ENCODE measurements at regions not wholly inside any gene's neighbourhood (a gene's known extent, or its start where the extent isn't known, plus 50 kb on each side); places are given as distances from the start of the nearest gene placed in this dataset.
"Not testable (repeated sequence)": the region's sequence is repeated elsewhere in the genome, so short reads cannot be mapped to it uniquely, and the experiment has no call there.

DNA sequence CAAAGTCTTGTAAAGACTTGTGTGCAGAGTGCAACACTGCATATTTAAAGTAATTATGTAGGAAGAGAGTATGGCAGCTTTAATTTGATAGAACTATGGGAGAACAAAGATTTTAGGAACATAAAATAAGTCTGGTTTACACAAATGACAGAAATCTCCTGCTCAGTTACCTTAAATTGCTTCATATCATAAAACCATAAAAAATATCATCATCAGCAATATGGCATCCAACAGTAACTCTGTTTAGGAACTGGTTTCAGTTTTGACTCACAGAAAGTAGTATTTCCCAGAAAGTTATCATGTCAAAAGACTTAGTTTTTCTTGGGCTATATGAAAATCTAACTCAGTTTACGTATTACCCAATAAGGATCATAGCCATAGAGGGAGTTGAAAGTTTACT, 292.1 kb upstream of the PMFBP1 start:
- no peak for ATAC-seq (ENCODE audit: low read depth)
- Mint-ChIP-seq H3K4me3 (no peak overlapping the region), H3K36me3 (peaks cover 9% of the 10 kb centered on the region), H3K9me3 (peaks cover 2% of the 10 kb centered on the region), H3K27ac (no peak overlapping the region), H3K4me1 (peaks cover 11% of the 10 kb centered on the region), H3K27me3 (no peaks in the 10 kb centered on the region)
- DNase-seq (ENCODE audit: low spot score in 2 of 2): no peak

DNA sequence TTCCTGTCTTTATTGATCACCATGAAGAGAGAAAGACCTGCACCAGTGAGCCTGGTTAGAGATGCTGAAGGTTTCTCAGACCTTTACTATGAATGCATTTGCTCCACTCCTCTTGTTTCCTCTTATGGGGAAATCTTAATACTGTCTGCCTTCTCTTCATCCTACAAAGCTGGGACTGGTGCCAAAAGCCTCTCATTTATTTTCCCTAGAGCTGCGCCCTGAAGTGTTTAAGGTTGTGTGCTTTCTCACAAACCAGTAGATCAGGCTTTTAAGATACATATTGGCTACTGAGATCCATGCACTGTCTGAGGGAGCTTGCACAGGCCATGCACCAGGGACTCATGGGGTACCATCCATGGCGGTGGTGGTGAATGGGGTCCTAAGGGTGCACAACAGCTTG, 286.1 kb upstream of the PMFBP1 start:
- H3K9me3 Mint-ChIP-seq: peaks cover 12% of the 10 kb centered on the region
- H3K4me3 Mint-ChIP-seq: no peak overlapping the region
- H3K36me3 Mint-ChIP-seq: peaks cover 17% of the 10 kb centered on the region
- H3K27me3 Mint-ChIP-seq: no peaks in the 10 kb centered on the region
- H3K4me1 Mint-ChIP-seq: peaks cover 4% of the 10 kb centered on the region
- DNase-seq (ENCODE audit: low spot score in 2 of 2): no peak
- H3K27ac Mint-ChIP-seq: no peak overlapping the region
- ATAC-seq (ENCODE audit: low read depth): no peak

DNA sequence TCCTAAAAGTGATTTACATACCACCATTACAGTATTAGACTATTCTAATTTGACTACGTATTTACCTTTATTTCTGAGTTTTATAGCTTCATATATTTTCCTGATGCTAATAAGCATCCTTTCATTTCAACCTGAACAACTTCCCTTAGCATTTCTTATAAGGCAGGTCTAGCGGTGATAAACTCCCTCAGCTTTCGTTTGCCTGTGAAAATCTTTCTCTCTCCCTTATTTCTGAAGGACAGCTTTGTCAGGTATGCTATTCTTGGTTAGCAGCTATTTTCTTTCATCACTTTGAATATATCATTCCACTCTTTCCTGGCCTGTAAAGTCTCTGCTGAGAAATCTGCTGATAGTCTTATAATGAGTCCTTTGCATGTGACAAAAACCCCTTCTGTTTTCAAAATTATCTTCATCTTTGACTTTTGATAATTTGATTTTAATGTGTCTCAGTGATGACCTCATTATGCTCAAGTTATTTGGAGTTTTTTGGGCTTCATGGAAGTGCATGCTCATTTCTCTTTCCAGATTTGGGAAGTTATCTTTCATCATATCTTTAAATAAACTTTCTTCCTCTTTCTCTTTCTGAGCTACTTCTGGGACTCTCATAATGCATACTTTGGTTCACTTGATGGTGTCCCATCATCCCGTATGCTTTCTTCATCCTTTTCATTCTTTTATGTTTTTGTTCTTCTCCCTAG, 285.4 kb upstream of the PMFBP1 start:
- Mint-ChIP-seq H3K27ac (no peak overlapping the region), H3K36me3 (peaks cover 14% of the 10 kb centered on the region), H3K4me3 (no peak overlapping the region), H3K27me3 (no peaks in the 10 kb centered on the region), H3K4me1 (no peaks in the 10 kb centered on the region), H3K9me3 (peaks cover 12% of the 10 kb centered on the region)
- ATAC-seq (ENCODE audit: low read depth) (no peak), DNase-seq (ENCODE audit: low spot score in 2 of 2) (no peak)

- DNase-seq (ENCODE audit: low spot score in 2 of 2) (no peak), ATAC-seq (ENCODE audit: low read depth) (no peak)
- Mint-ChIP-seq H3K36me3 (peaks cover 14% of the 10 kb centered on the region), H3K9me3 (peaks cover 14% of the 10 kb centered on the region), H3K4me3 (no peak overlapping the region), H3K4me1 (no peaks in the 10 kb centered on the region), H3K27ac (no peak overlapping the region), H3K27me3 (no peaks in the 10 kb centered on the region)
Observed at GRCh38 chr16:72455743-72456659, 284.0 kb upstream of the PMFBP1 start.

DNA sequence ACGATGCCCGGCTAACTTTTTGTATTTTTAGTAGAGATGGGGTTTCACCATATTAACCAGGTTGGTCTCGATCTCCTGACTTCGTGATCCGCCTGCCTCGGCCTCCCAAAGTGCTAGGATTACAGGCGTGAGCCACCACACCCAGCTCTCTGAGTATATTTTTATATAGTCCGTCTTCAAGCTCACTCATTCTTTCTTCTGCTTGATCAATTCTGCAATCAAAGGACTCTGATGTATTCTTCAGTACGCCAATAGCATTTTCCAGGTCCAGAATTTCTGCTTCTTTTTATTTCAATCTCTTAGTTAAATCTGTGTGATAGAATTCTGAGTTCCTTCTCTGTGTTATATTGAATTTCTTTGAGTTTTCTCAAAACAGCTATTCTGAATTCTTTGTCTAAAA, 281.9 kb upstream of the PMFBP1 start:
- not testable (repeated sequence) for ATAC-seq (ENCODE audit: low read depth); H3K27me3 Mint-ChIP-seq; DNase-seq (ENCODE audit: low spot score in 2 of 2); H3K4me3 Mint-ChIP-seq; H3K27ac Mint-ChIP-seq; H3K4me1 Mint-ChIP-seq
- Mint-ChIP-seq H3K9me3 (peaks cover 14% of the 10 kb centered on the region), H3K36me3 (peaks cover 12% of the 10 kb centered on the region)

- peaks cover 10% of the 10 kb centered on the region for H3K9me3 Mint-ChIP-seq
- H3K4me1 Mint-ChIP-seq: no peaks in the 10 kb centered on the region
- H3K36me3 Mint-ChIP-seq: no peaks in the 10 kb centered on the region
- ATAC-seq (ENCODE audit: low read depth) (no peak), DNase-seq (ENCODE audit: low spot score in 2 of 2) (no peak)
- no peak overlapping the region for H3K27ac Mint-ChIP-seq
- H3K27me3 Mint-ChIP-seq: no peaks in the 10 kb centered on the region
- H3K4me3 Mint-ChIP-seq: no peak overlapping the region
Observed at GRCh38 chr16:72444696-72445095, 272.7 kb upstream of the PMFBP1 start.

DNA sequence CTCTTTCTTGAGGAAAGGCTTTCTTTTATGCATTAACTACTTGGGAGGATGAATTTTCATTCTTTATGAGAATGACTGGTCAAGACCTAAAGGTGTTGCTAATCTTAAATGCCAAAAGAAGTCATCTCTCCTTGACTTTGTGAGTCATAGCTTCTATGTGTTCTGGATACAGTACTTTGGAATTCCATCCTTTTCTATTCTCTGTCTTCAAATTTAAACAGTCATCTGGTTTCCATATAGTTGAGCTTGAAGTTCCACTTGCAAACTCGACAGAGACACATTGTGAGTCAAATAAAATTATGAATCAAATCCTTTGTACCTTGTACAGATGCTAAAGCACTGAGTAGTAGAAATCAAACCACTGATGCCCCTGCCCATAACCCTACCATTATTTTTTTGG, 271.9 kb upstream of the PMFBP1 start:
- H3K9me3 Mint-ChIP-seq: peaks cover 9% of the 10 kb centered on the region
- no peak for DNase-seq (ENCODE audit: low spot score in 2 of 2)
- no peaks in the 10 kb centered on the region for H3K4me1 Mint-ChIP-seq
- no peaks in the 10 kb centered on the region for H3K27me3 Mint-ChIP-seq
- no peak overlapping the region for H3K27ac Mint-ChIP-seq
- no peaks in the 10 kb centered on the region for H3K36me3 Mint-ChIP-seq
- ATAC-seq (ENCODE audit: low read depth): no peak
- H3K4me3 Mint-ChIP-seq: no peak overlapping the region

GRCh38 chr16:72442385-72443158, 270.6 kb upstream of the PMFBP1 start:
- H3K4me3 Mint-ChIP-seq: no peak overlapping the region
- H3K9me3 Mint-ChIP-seq: peaks cover 3% of the 10 kb centered on the region
- DNase-seq (ENCODE audit: low spot score in 2 of 2): no peak
- no peaks in the 10 kb centered on the region for H3K36me3 Mint-ChIP-seq
- no peaks in the 10 kb centered on the region for H3K27me3 Mint-ChIP-seq
- H3K27ac Mint-ChIP-seq: no peak overlapping the region
- no peaks in the 10 kb centered on the region for H3K4me1 Mint-ChIP-seq
- no peak for ATAC-seq (ENCODE audit: low read depth)

DNA sequence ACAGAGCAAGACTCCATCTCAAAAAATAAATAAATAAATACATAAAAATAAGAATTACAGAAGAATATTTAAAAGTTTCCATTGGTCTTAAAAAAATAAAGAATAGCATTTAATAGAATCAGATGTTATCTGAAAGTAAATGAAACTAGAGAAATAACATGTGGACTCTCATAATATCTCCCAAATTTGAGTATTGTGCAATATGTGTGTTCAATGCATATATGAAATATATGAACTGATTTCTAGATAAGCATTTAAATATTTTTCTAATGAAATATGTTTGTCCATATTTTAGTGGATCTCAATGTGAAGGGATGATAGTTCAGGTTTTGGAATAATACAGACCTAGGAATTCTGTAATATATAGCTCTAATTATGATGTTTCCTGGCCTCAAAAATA, 265.9 kb upstream of the PMFBP1 start:
- H3K27ac Mint-ChIP-seq: no peak overlapping the region

DNA sequence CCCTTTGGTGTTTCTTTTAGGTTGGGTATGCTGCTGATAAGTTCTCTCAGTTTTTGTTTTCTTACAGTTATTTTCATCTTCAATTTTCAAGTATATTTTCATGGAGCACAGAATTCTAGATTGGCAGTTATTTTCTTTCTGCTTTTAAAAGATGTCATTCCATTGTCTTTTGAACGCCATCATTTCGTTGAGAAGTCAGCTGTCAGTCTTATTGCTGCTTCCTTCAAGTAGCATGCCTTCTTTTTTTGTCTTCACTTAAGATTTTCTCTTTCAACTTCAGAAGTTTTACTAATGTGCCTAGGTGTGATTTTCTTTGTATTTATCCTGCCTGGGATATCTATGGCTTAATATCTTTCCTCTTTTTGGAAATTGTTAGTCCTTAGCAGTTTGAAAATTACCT, 262.2 kb upstream of the PMFBP1 start:
- Mint-ChIP-seq H3K27me3 (no peaks in the 10 kb centered on the region), H3K4me1 (no peaks in the 10 kb centered on the region), H3K36me3 (peaks cover 7% of the 10 kb centered on the region), H3K27ac (no peak overlapping the region), H3K4me3 (no peak overlapping the region), H3K9me3 (peaks cover 22% of the 10 kb centered on the region)
- ATAC-seq (ENCODE audit: low read depth): no peak
- no peak for DNase-seq (ENCODE audit: low spot score in 2 of 2)

More for the DNA sequence above, 265.9 kb upstream of the PMFBP1 start:
- H3K4me1 Mint-ChIP-seq: no peaks in the 10 kb centered on the region
- ATAC-seq (ENCODE audit: low read depth): no peak
- no peak overlapping the region for H3K4me3 Mint-ChIP-seq
- peaks cover 24% of the 10 kb centered on the region for H3K9me3 Mint-ChIP-seq
- no peak for DNase-seq (ENCODE audit: low spot score in 2 of 2)
- no peaks in the 10 kb centered on the region for H3K27me3 Mint-ChIP-seq
- peaks cover 7% of the 10 kb centered on the region for H3K36me3 Mint-ChIP-seq

GRCh38 chr16:72430121-72430520, 258.2 kb upstream of the PMFBP1 start:
- Mint-ChIP-seq H3K4me3 (no peak overlapping the region), H3K27ac (no peak overlapping the region), H3K4me1 (no peaks in the 10 kb centered on the region), H3K27me3 (no peaks in the 10 kb centered on the region), H3K9me3 (peaks cover 10% of the 10 kb centered on the region), H3K36me3 (peaks cover 9% of the 10 kb centered on the region)
- DNase-seq (ENCODE audit: low spot score in 2 of 2): no peak
- no peak for ATAC-seq (ENCODE audit: low read depth)

GRCh38 chr16:72429671-72430081, 257.7 kb upstream of the PMFBP1 start:
- H3K9me3 Mint-ChIP-seq: peaks cover 7% of the 10 kb centered on the region
- H3K27ac Mint-ChIP-seq: no peak overlapping the region
- peaks cover 13% of the 10 kb centered on the region for H3K36me3 Mint-ChIP-seq
- H3K4me1 Mint-ChIP-seq: no peaks in the 10 kb centered on the region
- no peak overlapping the region for H3K4me3 Mint-ChIP-seq
- H3K27me3 Mint-ChIP-seq: no peaks in the 10 kb centered on the region
- ATAC-seq (ENCODE audit: low read depth) (no peak), DNase-seq (ENCODE audit: low spot score in 2 of 2) (no peak)

- H3K4me3 Mint-ChIP-seq: no peak overlapping the region
- no peaks in the 10 kb centered on the region for H3K27me3 Mint-ChIP-seq
- H3K36me3 Mint-ChIP-seq: peaks cover 12% of the 10 kb centered on the region
- H3K4me1 Mint-ChIP-seq: no peaks in the 10 kb centered on the region
- H3K27ac Mint-ChIP-seq: no peak overlapping the region
- DNase-seq (ENCODE audit: low spot score in 2 of 2) (no peak), ATAC-seq (ENCODE audit: low read depth) (no peak)
- H3K9me3 Mint-ChIP-seq: peaks cover 4% of the 10 kb centered on the region
Observed at GRCh38 chr16:72428681-72429376, 256.9 kb upstream of the PMFBP1 start.

All from memory B cell (primary cell).